ENCODE measurements at regions not wholly inside any gene's neighbourhood (a gene's known extent, or its start where the extent isn't known, plus 50 kb on each side); places are given as distances from the start of the nearest gene placed in this dataset.
"Not testable (repeated sequence)": the region's sequence is repeated elsewhere in the genome, so short reads cannot be mapped to it uniquely, and the experiment has no call there.

DNA sequence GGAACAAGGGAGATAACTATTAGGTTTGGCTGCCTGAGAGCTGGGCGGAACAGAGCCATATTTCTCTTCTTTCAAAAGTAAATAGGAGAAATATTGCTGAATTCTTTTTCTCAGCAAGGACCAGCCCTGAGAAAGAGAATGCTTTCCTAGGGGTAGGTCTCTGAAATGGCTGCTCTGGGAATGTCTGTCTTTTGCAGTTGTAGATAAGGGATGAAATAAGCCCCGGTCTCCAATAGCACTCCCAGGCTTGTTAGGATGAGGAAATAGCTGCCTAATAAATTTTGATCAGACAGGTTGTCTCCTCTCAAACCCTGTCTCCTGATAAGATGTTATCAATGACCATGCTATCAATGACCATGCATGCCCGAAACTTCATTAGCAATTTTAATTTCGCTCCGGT is 207.8 kb upstream of the KIT start (continued):
- TF ChIP-seq, protein P1, sequence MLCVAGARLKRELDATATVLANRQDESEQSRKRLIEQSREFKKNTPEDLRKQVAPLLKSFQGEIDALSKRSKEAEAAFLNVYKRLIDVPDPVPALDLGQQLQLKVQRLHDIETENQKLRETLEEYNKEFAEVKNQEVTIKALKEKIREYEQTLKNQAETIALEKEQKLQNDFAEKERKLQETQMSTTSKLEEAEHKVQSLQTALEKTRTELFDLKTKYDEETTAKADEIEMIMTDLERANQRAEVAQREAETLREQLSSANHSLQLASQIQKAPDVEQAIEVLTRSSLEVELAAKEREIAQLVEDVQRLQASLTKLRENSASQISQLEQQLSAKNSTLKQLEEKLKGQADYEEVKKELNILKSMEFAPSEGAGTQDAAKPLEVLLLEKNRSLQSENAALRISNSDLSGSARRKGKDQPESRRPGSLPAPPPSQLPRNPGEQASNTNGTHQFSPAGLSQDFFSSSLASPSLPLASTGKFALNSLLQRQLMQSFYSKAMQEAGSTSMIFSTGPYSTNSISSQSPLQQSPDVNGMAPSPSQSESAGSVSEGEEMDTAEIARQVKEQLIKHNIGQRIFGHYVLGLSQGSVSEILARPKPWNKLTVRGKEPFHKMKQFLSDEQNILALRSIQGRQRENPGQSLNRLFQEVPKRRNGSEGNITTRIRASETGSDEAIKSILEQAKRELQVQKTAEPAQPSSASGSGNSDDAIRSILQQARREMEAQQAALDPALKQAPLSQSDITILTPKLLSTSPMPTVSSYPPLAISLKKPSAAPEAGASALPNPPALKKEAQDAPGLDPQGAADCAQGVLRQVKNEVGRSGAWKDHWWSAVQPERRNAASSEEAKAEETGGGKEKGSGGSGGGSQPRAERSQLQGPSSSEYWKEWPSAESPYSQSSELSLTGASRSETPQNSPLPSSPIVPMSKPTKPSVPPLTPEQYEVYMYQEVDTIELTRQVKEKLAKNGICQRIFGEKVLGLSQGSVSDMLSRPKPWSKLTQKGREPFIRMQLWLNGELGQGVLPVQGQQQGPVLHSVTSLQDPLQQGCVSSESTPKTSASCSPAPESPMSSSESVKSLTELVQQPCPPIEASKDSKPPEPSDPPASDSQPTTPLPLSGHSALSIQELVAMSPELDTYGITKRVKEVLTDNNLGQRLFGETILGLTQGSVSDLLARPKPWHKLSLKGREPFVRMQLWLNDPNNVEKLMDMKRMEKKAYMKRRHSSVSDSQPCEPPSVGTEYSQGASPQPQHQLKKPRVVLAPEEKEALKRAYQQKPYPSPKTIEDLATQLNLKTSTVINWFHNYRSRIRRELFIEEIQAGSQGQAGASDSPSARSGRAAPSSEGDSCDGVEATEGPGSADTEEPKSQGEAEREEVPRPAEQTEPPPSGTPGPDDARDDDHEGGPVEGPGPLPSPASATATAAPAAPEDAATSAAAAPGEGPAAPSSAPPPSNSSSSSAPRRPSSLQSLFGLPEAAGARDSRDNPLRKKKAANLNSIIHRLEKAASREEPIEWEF (IDR thresholded peaks at IDR 0.05; ENCODE audit: insufficient replicate concordance, low read depth, low read length), result no peak

DNA sequence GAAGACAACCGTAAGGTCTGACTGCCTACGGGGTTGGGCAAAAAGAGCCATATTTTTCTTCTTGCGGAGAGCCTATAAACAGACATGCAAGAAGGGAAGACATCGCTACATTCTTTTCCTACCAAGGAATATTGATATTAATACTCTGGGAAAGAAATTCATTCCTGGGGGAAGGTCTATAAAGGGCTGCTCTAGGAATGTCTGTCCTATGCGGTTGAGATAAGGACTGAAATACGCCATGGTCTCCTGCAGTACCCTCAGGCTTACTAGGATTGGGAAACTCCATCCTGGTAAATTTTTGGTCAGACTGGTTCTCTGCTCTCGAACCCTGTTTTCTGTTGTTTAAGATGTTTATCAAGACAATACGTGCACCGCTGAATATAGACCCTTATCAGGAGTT is 190.8 kb upstream of the KIT start:
- H3K4me3 ChIP-seq; DNase-seq (ENCODE audit: low read depth, low spot score); H3K4me1 ChIP-seq (ENCODE audit: control insufficient read depth, insufficient read depth, low read length); H3K9ac ChIP-seq (ENCODE audit: control insufficient read depth, insufficient read depth, low read length); H3K79me2 ChIP-seq (ENCODE audit: control insufficient read depth, insufficient read depth, low read length); H3K36me3 ChIP-seq (ENCODE audit: control insufficient read depth in 2 of 2, insufficient read depth in 2 of 2, low read length in 1 of 2); ATAC-seq; CTCF ChIA-PET; BruUV-seq (replicated peaks); FAIRE-seq; in situ Hi-C loops (cut with MboI); H4K20me1 ChIP-seq (ENCODE audit: control insufficient read depth, insufficient read depth); RAD21 ChIA-PET (ENCODE audit: unreplicated experiment); H3K27ac ChIP-seq (ENCODE audit: control insufficient read depth, insufficient read depth); H3K27me3 ChIP-seq (replicated peaks in 1 of 2; ENCODE audit: control insufficient read depth in 2 of 2, insufficient read depth in 2 of 2, low read length in 1 of 2); SMC1A ChIA-PET (ENCODE audit: uncharacterized antibody, unreplicated experiment); POLR2A ChIA-PET; H2AFZ ChIP-seq (ENCODE audit: control insufficient read depth, low read depth, low read length); H3K4me2 ChIP-seq (ENCODE audit: control insufficient read depth, insufficient read depth); intact Hi-C loops (cut with micrococcal nuclease; ENCODE audit: unreplicated experiment); H3K9me3 ChIP-seq (replicated peaks; ENCODE audit: control insufficient read depth, insufficient read depth, low read length): not testable (repeated sequence)
- 46% methylated on average over 9 of the region's 9 CpGs for WGBS (ENCODE audit: insufficient coverage, insufficient replicate concordance, low lambda C conversion rate, missing lambda C conversion rate)

All from GM12878 (cell line).